HG03159 (cell line): ENCODE measurements at regions not wholly inside any gene's neighbourhood (a gene's known extent, or its start where the extent isn't known, plus 50 kb on each side); places are given as distances from the start of the nearest gene placed in this dataset.
A peak's percentile ranks its signal among the peaks of the same experiment; 100 is the strongest.
"Not testable (repeated sequence)": the region's sequence is repeated elsewhere in the genome, so short reads cannot be mapped to it uniquely, and the experiment has no call there.

Source experiments
- ATAC-seq: cut with Tn5 transposase; IDR thresholded peaks from one replicate; pipeline ENCODE4 v1.9.1; 2021; ENCODE audit warnings: mild to moderate bottlenecking, moderate library complexity; ENCODE audit not compliant: unreplicated experiment

GRCh38 chr10:62492870-62493180, 118.7 kb downstream of the ZNF365 start:
- no peak for ATAC-seq

GRCh38 chr10:62496925-62497324, 122.8 kb downstream of the ZNF365 start:
- no peak for ATAC-seq

- no peak for ATAC-seq
These were observed 124.1 kb downstream of the ZNF365 start for GRCh38 chr10:62498271-62498670.

GRCh38 chr10:62500116-62500515, 125.9 kb downstream of the ZNF365 start:
- not testable (repeated sequence) for ATAC-seq

GRCh38 chr10:62501547-62501946, 127.4 kb downstream of the ZNF365 start:
- no peak for ATAC-seq

- no peak for ATAC-seq
These were observed 128.9 kb downstream of the ZNF365 start for GRCh38 chr10:62502995-62503613.

GRCh38 chr10:62503872-62504271, 129.7 kb downstream of the ZNF365 start:
- ATAC-seq = no peak

GRCh38 chr10:62506371-62506770, 132.2 kb downstream of the ZNF365 start:
- no peak for ATAC-seq

GRCh38 chr10:62511238-62511637, 137.1 kb downstream of the ZNF365 start:
- ATAC-seq = peak; percentile 23

- ATAC-seq = peak; percentile 91
These were observed 137.5 kb downstream of the ZNF365 start for GRCh38 chr10:62511656-62512055.

- ATAC-seq = no peak
These were observed 138.7 kb downstream of the ZNF365 start for GRCh38 chr10:62512732-62513475.

GRCh38 chr10:62514079-62514693, 140.0 kb downstream of the ZNF365 start:
- no peak for ATAC-seq

GRCh38 chr10:62517252-62517651, 143.1 kb downstream of the ZNF365 start:
- ATAC-seq = no peak

- ATAC-seq = peak; percentile 53
These were observed 153.1 kb downstream of the ZNF365 start for GRCh38 chr10:62527019-62527827.

GRCh38 chr10:62528441-62528840, 154.3 kb downstream of the ZNF365 start:
- peak; percentile 95 for ATAC-seq

- no peak for ATAC-seq
These were observed 155.2 kb downstream of the ZNF365 start for GRCh38 chr10:62529396-62529795.

GRCh38 chr10:62534031-62534430, 159.9 kb downstream of the ZNF365 start:
- no peak for ATAC-seq

- ATAC-seq = no peak
These were observed 164.4 kb downstream of the ZNF365 start for GRCh38 chr10:62538606-62539005.

GRCh38 chr10:62540389-62540788, 166.2 kb downstream of the ZNF365 start:
- no peak for ATAC-seq

GRCh38 chr10:62541811-62542210, 167.6 kb downstream of the ZNF365 start:
- no peak for ATAC-seq

GRCh38 chr10:62543571-62544355, 169.6 kb downstream of the ZNF365 start:
- ATAC-seq = no peak
